Cerebellar cortex (tissue), 1 donor: ENCODE measurements at regions not wholly inside any gene's neighbourhood (a gene's known extent, or its start where the extent isn't known, plus 50 kb on each side); places are given as distances from the start of the nearest gene placed in this dataset.

Experiments used
- DNase-seq: peaks from one replicate; pipeline ENCODE4 v3.0.0-alpha.2; 2015; ENCODE audit warnings: low spot score

GRCh38 chr5:168056499-168057182, 234.8 kb upstream of the WWC1 start:
- no peak for DNase-seq

GRCh38 chr5:168057905-168058304, 233.5 kb upstream of the WWC1 start:
- DNase-seq, result no peak

GRCh38 chr5:168059131-168059530, 232.3 kb upstream of the WWC1 start:
- no peak for DNase-seq

- no peak for DNase-seq
Measured at GRCh38 chr5:168062239-168062638, 229.2 kb upstream of the WWC1 start.

- no peak for DNase-seq
Measured at GRCh38 chr5:168064457-168064856, 227.0 kb upstream of the WWC1 start.

- DNase-seq, result no peak
Measured at GRCh38 chr5:168064933-168065622, 226.4 kb upstream of the WWC1 start.

GRCh38 chr5:168066536-168067208, 224.8 kb upstream of the WWC1 start:
- DNase-seq, result no peak

- no peak for DNase-seq
Measured at GRCh38 chr5:168070761-168071160, 220.7 kb upstream of the WWC1 start.

- no peak for DNase-seq
Measured at GRCh38 chr5:168072665-168073064, 218.8 kb upstream of the WWC1 start.

- DNase-seq, result no peak
Measured at GRCh38 chr5:168073311-168073710, 218.1 kb upstream of the WWC1 start.

- DNase-seq, result no peak
Measured at GRCh38 chr5:168073991-168074800, 217.2 kb upstream of the WWC1 start.

- DNase-seq, result no peak
Measured at GRCh38 chr5:168075387-168075786, 216.1 kb upstream of the WWC1 start.

- peak; percentile 46 for DNase-seq
Measured at GRCh38 chr5:168076561-168076991, 214.9 kb upstream of the WWC1 start.

- DNase-seq, result peak; percentile 19
Measured at GRCh38 chr5:168085261-168086031, 206.0 kb upstream of the WWC1 start.

GRCh38 chr5:168086104-168086610, 205.3 kb upstream of the WWC1 start:
- DNase-seq, result peak; percentile 49

- peak; percentile 83 for DNase-seq
Measured at GRCh38 chr5:168086746-168087145, 204.7 kb upstream of the WWC1 start.

- DNase-seq, result peak; percentile 34
Measured at GRCh38 chr5:168088410-168089173, 202.9 kb upstream of the WWC1 start.

- DNase-seq, result no peak
Measured at GRCh38 chr5:168089201-168089887, 202.1 kb upstream of the WWC1 start.

GRCh38 chr5:168092209-168093185, 198.9 kb upstream of the WWC1 start:
- DNase-seq, result no peak
